Choroid plexus epithelial cell (primary cell): ENCODE measurements at regions not wholly inside any gene's neighbourhood (a gene's known extent, or its start where the extent isn't known, plus 50 kb on each side); places are given as distances from the start of the nearest gene placed in this dataset.

Source experiments
- DNase-seq: peaks from one replicate; pipeline ENCODE4 v3.0.0-alpha.2; 2010; ENCODE audit warnings: low read depth
- H3K4me3 ChIP-seq: 2 replicates; pipeline ENCODE4 v1.5.1; 2011; ENCODE audit warnings: low read depth, mild to moderate bottlenecking, control low read depth, low read length, moderate library complexity
- TF ChIP-seq, protein P1 (sequence below): conservative IDR thresholded peaks from 2 replicates; pipeline ENCODE4 v1.5.1; 2011; ENCODE audit warnings: low read depth, mild to moderate bottlenecking, control low read depth, inconsistent platforms, low read length, moderate library complexity

DNA sequence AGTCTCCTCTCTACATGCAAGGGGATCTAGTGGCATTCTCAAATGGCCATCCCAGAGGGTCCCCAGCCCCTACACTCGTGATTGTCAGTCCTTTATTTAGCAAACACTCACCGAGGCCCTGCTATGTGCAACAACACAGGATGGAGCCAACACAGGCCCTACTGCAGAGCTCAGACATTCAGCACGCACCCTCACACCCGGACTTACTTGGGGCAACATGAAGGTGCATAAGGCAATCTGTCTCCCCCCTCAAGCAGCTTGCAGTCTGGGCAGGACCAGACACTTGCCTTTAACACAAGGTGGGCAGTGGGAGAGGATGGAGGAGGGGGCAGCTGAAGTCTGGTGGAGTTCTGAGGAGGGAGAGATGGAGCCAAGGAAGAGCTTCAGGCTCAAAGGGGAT, 258.4 kb downstream of the XXYLT1 start:
- TF ChIP-seq, protein P1, sequence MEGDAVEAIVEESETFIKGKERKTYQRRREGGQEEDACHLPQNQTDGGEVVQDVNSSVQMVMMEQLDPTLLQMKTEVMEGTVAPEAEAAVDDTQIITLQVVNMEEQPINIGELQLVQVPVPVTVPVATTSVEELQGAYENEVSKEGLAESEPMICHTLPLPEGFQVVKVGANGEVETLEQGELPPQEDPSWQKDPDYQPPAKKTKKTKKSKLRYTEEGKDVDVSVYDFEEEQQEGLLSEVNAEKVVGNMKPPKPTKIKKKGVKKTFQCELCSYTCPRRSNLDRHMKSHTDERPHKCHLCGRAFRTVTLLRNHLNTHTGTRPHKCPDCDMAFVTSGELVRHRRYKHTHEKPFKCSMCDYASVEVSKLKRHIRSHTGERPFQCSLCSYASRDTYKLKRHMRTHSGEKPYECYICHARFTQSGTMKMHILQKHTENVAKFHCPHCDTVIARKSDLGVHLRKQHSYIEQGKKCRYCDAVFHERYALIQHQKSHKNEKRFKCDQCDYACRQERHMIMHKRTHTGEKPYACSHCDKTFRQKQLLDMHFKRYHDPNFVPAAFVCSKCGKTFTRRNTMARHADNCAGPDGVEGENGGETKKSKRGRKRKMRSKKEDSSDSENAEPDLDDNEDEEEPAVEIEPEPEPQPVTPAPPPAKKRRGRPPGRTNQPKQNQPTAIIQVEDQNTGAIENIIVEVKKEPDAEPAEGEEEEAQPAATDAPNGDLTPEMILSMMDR: no peak
- no peak overlapping the region for H3K4me3 ChIP-seq
- no peak for DNase-seq

DNA sequence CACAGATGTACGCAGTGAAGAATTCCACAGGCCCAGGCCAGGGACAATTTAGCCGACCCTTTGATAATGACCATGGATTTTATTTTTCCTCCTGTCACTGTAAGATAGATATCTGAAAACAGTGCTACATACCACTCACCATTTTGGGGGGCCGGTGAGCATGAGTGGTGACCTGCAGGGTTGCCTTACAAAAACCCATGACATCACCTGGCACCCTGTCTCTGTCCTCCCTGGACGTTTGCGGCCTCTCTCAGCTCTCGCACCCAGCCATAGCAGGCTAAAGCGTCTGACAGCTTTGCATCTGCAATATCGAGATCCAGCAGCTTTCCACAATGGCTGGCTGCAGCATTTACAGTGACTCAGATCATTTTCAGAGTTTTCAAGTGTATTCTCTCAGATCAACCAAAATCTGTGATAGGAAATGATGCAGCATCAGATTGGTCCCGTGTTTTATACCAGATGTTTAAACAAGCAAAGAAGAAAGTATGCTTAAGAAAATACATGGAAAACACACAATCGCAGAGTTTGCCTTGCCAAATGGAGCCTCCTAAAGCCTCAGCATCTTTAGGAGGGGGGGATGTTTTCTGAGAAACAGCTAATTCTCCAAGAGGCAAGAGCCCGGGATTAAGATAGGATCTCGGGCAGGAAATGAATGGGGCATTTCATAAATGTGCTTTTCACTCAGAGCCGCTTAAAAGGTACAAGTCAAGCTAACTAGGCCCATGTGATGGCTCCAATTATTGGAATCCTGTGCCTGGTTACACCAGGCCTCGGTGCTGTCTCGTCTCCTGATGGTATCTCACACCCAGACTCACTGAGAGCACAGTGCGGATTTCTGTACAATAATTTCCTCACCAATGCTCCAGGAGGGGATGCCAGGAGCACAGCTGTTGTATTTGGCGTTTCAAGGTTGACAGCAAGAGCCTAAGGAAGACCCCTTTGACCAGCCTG, 257.3 kb downstream of the XXYLT1 start:
- TF ChIP-seq, protein P1: no peak
- no peak for DNase-seq
- H3K4me3 ChIP-seq: no peak overlapping the region

DNA sequence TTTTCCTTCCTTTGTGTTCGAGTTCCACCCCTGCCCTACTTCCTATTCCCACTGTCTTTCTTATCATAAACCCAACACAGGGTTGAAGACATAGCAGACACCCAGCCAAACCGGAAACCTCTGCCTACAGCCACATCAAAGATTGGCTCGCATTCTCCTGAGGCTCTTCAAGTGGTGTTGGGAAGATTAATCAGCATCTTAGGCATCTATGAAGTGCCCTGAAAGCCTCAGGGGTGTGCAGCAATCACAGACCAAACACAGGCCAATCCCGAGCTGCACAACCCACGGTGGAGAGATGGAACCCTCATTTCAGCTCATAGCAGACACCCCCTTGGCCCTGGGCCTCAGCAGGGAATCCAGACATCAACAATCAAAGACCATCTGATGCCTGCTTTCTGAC, 255.9 kb downstream of the XXYLT1 start:
- TF ChIP-seq, protein P1: no peak
- peak; percentile 63 for DNase-seq
- no peak overlapping the region for H3K4me3 ChIP-seq

DNA sequence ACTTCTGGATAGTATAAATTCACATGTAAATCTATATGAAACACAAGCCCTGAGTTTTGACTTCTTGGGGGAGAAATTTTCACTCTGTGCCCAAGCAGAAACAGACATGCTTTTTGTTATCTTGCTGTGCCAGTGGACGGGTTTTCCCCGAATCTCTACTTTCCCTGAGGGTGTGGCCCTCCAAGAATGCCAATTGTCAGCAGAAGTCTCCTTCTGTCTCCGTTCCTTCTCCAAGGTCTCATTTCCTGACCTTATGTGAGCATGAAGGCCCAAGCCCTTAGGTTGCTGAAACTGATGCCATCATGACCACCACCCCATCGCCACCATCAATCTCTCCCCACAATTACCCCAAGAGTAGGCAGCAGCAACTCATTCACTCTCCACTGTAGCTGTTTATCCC, 253.8 kb downstream of the XXYLT1 start:
- TF ChIP-seq, protein P1: no peak
- no peak overlapping the region for H3K4me3 ChIP-seq
- no peak for DNase-seq
